ACHN (cell line): ENCODE measurements at regions not wholly inside any gene's neighbourhood (a gene's known extent, or its start where the extent isn't known, plus 50 kb on each side); places are given as distances from the start of the nearest gene placed in this dataset.

ENCODE experiments used
- DNase-seq: peaks from one replicate; pipeline ENCODE4 v3.0.0-alpha.2; 2015
- in situ Hi-C: cut with HindIII; loops from 2 replicates; pipeline ENCODE4 v1.10.0; 2017; ENCODE audit warnings: low sequenced_read_pairs, low pct_ligation_motif_present, low pct_unique_long_range_greater_than_20kb

DNA sequence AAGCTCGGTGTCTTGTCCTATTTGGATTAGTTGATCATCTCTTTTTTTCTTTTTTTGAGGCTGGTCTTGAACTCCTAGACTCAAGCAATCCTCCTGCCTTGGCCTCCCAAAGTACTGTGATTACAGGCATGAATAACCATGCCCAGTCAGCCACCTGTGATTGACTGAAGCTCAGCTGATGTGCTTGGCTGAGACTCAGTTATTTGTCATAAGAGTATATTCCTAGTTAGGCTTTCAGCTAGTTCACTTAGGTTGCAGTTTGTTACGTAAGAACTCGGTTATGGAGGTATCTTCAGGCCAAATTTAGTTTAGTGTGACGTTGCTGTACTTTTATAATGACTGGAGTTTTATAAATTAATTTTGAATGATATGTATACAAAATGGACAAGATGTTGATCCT is 365.0 kb downstream of the SV2B start:
- in situ Hi-C loops, result no loop called here
- no peak for DNase-seq

DNA sequence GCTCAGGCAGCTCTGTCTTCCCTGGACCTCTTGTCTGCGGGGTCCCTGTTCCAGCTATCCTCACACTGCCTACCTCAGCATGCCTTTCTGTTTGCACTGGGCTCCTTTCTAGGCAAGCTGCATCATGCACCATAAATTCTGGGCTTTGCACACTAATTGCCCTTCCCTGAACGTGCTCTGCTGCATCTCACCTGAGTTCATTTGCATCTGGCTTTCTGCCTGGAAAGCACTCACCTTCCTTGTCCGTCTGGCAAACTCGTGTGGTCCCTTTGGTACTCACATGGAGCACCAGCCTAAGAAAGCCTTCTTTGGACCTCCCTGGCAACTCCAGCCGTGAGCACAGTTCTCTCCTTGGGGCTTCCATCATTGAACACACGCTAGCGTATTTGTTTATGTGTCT is 365.6 kb downstream of the SV2B start:
- DNase-seq, result no peak
- in situ Hi-C loops, result no loop called here

DNA sequence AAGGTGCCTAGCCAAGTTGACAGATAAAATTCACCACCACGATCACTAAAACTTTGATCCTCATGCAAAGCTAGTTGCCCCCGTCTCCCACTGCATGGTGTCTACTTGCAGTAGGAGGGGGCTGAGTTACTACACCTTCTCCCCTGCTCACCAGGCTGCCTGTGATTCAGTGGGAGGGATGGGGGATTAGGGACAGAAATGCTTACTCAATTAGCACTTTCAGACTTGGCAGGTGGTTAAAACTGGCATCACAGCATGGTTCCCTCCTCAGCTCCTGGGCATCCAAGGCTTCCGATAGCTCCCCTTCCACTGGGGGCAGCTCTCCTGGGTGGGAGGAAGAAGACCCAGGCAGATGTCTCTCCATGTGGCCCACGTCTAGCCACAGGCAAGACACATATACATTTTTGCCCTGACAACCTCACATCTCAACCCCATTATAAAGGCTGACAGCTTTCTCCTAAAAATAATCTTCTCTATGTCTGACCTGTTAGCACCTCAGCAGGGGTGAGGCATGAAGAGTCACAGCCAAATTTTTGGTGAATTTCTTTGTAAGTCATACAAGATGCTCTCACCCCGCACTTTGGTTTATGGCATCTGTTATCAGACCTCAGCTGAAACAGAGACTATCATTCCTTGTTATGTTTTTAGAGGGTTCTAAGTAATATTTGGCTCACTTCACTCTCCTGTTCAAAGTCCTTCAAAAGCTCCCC is 369.0 kb downstream of the SV2B start:
- no peak for DNase-seq
- in situ Hi-C loops, result no loop called here

- in situ Hi-C loops, result no loop called here
- DNase-seq, result no peak
Observed at GRCh38 chr15:91469632-91470567, 369.8 kb downstream of the SV2B start.

GRCh38 chr15:91471468-91471867 is 371.4 kb downstream of the SV2B start:
- no peak for DNase-seq
- in situ Hi-C loops, result no loop called here

DNA sequence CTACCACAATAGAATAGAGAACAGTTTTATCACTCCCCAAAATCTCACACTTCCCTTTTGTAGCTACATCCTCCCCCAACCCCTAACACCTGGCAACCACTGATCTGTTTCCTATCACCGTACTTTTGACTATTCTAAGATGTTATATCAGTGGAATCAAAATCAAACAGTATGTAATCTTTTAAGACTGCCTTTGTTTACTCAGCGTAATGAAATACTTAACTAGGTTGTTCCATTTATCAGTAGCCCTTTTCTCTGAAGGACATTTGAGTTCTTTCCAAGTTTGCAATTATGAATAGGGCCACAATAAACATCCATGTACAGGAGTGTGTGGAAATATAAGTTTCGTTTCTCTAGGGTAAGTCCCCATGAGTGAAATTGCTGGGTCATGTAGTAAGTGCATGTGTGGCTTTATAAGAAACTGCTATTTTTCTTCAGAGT is 372.3 kb downstream of the SV2B start:
- in situ Hi-C loops, result no loop called here
- no peak for DNase-seq

DNA sequence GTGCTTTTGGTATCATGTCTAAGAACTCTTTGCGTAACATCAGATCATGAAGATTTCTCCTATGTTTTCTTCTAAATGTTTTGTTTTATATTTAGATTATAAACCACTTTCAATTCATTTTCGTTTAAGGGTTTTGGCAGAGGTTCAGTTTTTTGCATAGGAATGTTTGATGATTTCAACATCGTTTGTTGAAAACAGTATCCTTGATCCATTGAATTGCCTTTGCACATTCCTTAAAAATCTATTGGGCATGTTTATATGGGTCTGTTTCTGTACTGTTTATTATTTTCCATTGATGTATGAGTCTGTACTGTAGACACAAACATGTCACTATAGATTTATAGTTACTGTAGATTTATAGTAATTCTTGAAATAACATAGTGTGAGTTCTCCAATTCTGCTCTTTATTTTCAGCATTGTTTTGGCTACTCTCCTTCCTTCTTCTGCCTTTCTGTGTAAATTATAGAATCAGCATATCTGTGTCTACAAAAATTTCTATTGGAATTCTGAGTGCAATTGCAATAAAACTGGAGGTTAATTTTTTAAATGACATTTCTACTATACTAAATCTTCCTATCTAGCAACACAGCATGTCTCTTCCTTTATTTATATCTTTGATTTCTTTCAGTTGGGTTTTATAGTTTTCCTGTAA is 374.0 kb downstream of the SV2B start:
- no peak for DNase-seq
- in situ Hi-C loops, result no loop called here

DNA sequence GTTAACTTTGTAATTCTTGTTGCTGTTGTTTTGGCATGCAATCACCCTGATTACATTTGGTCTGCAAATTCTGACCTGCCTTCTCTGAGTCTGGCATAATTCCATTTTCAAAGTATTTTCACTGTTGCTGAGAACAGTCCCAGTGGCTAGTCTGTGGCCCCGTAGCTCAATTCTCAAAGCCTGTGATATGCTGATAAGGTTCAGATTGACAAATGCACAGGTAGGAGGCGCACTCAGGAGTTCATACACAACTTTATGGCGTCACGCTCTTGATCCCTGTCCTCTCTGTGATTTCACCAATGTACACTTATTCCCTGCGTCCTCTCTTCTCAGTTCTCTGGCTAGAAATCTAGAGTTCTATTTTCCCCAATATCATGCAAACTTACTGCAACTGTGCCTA is 376.6 kb upstream of the SLCO3A1 start:
- in situ Hi-C loops, result no loop called here
- no peak for DNase-seq

DNA sequence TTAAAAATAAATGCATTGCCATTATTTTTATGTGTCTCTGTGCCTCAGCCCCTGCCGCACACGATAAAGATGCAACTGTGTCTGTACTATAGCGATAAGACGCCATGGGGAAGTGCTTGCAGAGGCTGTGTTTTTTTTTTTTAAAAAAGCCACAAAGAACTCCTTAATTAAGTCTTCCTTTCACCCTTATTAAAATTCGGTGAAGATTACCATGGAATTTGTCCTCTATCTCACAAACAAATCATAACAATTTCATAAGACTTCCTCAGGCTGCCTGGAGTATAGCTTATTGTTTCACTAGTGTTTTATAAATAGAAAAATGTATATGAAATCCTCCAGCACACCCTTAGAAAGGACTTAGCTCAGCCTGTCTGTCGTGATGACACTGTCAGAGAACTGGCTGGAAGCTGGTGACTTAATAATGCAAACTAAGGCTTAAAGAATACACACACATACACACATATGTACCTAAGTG is 374.8 kb upstream of the SLCO3A1 start:
- in situ Hi-C loops, result no loop called here
- DNase-seq, result no peak

DNA sequence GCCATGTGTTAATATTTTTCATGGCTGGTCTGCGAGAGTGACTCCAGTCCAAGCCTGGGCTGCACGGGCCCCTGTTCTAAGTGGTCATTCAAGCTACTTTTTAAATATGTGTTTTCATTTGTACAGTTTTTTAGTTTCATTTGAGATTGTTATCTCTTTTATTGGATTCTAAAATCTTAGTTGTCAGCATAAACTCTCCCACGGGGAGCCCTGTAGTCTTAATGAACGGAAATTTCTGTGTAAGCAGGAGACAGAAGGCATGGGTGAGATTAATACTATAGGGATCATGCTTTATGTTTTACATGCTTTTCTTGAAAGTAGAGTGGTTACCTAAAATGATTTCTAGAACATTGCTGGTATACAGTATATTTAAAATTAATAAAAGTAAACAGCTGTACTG is 373.1 kb upstream of the SLCO3A1 start:
- in situ Hi-C loops, result no loop called here
- no peak for DNase-seq

- DNase-seq, result no peak
- in situ Hi-C loops, result no loop called here
Observed at GRCh38 chr15:91482799-91483198, 370.7 kb upstream of the SLCO3A1 start.

DNA sequence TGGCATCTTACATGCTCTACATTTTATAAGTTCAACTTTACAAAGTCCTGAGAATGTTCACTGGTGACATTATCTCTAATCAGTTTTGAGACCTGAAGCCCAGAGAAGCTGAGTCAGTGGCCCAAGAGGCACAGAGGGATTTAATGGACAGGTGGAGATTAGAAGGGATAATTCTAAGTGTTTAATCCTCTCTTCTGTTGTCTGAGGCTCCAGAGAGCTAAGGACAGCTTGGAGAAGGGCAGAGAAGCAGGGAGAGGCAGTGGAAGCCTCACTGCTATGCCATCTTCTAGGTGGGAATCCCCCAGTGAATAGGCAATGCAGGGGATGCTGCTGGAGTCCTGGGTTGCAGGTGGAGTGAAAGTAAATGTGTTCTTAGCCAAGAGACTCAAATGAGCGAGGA is 369.4 kb upstream of the SLCO3A1 start:
- DNase-seq, result no peak
- in situ Hi-C loops, result no loop called here

GRCh38 chr15:91488452-91488851 is 365.1 kb upstream of the SLCO3A1 start:
- in situ Hi-C loops, result no loop called here
- DNase-seq, result no peak

DNA sequence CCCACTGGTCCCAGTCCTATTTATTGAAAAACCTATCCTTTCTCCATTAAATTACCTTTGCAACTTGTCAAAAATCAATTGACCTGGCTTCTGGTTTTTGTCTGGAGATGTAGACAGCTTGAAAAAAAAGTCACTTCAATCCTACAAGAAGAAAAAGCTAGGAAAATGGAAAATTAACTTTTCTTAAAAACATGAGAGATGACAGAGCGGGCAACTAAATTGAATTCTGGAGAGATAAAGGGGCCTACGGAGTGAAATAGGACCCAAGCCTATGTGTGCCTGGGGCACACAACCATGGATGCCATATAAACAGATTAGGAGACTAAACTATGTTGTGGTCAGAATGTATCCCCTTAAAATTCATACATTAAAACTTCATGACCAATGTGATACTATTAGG is 363.3 kb upstream of the SLCO3A1 start:
- in situ Hi-C loops, result no loop called here
- DNase-seq, result no peak

GRCh38 chr15:91491101-91491950 is 362.2 kb upstream of the SLCO3A1 start:
- in situ Hi-C loops, result no loop called here
- no peak for DNase-seq

DNA sequence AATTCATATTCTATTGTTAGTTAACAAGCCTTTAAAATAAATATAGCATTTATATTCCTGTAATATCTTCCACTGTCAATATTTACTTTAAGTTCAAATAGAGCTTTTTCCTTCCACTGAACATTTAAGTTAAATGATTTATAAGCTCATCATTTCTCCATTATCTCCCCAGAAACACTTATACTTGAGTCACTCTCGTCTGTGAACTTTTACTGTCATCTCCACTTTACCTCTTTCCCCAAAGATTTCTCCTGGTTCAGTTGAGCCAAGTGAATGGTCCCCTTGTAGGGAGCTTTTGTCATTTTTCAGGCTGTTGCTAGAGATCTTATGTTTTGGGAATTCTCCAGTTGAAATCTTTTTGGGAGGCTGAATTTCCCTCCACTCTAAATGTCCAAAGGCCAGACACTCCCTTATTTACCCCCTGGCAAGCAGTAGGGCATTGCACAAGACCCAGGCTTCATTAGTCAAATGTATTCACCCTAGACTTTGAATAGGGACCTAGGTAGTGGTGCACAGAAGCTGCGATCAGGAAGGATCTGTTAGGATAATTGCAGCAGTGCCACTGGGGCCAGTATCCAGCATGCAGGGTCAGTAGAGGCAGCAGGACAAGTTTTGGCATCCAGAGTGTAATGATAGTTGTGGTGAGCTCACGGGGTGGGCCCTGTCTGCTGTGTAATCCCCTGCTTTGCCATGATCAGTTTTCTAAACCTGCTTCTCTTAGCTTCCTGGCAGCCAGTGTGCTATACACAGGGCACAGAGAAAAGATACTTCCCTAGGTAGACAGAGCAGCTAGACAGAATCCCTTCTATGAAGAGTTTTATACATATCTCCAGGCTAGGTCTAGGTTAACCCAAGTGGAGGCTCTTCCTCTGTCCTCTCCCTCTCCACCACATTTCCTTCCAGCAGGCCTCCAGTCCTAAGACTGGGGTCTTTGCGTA is 356.5 kb upstream of the SLCO3A1 start:
- no peak for DNase-seq
- in situ Hi-C loops, result no loop called here

DNA sequence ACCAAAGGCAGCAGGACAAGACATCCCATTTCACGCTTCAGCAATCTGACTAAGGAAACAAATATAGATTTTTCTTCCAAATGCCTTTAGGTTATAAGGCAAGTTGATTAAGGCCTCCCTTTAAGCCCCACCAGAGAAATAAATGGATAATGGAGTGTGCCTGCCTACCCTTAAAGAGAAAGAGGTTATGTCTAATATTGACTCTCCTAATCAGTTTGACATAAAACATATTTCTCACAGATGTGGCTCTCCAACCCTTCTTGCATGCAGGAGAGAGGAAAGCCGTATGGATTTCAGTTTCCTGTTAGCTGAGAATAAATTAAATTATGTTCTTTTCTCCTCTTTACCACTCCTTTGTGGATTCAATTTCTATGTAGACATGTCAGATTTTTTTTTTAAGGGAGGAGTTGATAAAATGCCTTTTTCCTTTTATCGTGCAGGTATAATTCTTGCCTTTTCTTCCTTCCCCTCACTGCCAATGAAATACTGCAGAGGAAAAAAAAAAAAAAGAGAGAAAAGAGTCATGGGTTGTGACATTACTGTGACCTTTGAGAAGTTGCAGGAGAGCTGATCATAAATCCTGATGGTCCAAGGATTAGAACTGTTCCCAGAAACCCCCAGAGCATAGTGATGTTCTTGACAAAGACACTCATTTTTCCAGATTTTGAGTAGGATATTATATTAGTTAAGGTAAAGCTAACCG is 355.3 kb upstream of the SLCO3A1 start:
- in situ Hi-C loops, result no loop called here
- no peak for DNase-seq
